Activated T-helper 2 cell treated with anti-CD3 and anti-CD28 coated beads, Interferon-gamma antibody, Interleukin-2, Interleukin-4, amounts not matched to agents 10 μg/mL and 5 μg/mL and 100 μg/mL, durations not matched to agents 14 hours and 24 hours and 36 hours (primary cell): ENCODE measurements at regions not wholly inside any gene's neighbourhood (a gene's known extent, or its start where the extent isn't known, plus 50 kb on each side); places are given as distances from the start of the nearest gene placed in this dataset.

Source experiments
- DNase-seq: peaks from one replicate; pipeline ENCODE4 v3.0.0; 2021; ENCODE audit warnings: low spot score
- H3K27ac Mint-ChIP-seq: one replicate; pipeline ENCODE4 v1.8.0; 2021; ENCODE audit warnings: mixed read lengths
- H3K27me3 Mint-ChIP-seq: one replicate; pipeline ENCODE4 v1.8.0; 2021; ENCODE audit warnings: low read depth, mixed read lengths
- H3K36me3 Mint-ChIP-seq: one replicate; pipeline ENCODE4 v1.8.0; 2021; ENCODE audit warnings: low read depth, mixed read lengths
- H3K4me1 Mint-ChIP-seq: one replicate; pipeline ENCODE4 v1.8.0; 2021; ENCODE audit warnings: low read depth, mixed read lengths
- H3K4me3 Mint-ChIP-seq: one replicate; pipeline ENCODE4 v1.8.0; 2021; ENCODE audit warnings: low read depth, mild to moderate bottlenecking, moderate library complexity, mixed read lengths
- H3K9me3 Mint-ChIP-seq: one replicate; pipeline ENCODE4 v1.8.0; 2021; ENCODE audit warnings: mixed read lengths
- intact Hi-C: fragments of 100-400 bp; cut with micrococcal nuclease; formaldehyde crosslinking; loops from one replicate; pipeline ENCODE4 v1.15.1; 2023

DNA sequence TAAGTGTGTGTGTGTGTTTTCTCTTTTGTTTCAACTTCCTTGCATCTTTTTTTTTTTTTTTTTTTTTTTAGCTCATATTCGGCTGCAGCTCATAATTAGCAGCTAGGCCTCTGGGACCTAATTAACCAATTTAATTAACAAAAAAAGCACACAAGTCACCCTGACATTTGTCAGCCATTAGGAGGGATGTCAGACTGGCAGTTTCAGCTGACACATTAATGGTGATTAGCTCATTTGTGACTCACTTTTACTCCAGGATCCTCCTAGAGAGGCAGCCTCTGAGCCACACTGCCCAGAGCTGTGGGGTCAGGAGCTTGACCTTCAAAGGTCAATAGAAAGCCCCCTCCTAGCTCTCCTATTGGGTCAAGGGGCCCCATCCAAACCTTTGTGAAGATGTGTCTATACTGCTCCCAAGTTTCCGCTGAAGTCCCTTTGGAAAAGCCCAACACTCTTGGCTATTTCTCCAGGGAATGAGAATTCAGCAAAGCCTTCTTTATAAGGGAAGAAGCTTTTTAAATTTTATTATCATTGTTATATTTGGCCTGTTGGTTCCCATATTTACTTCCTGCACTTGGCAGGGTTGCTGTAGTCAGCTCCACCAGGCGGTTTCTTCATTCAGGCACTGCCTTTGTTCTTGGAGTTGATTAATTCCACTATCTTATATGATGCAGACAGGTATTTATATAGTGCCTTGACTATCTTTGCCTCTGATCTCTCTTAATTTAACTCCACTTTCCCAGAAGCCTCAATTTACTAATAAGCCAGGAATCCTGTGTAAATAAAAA is 109.5 kb upstream of the HABP2 start:
- Mint-ChIP-seq H3K27me3 (no peaks in the 10 kb centered on the region), H3K4me1 (no peaks in the 10 kb centered on the region), H3K4me3 (no peak overlapping the region), H3K9me3 (no peaks in the 10 kb centered on the region), H3K27ac (no peak overlapping the region), H3K36me3 (no peaks in the 10 kb centered on the region)
- intact Hi-C loops, result no loop called here
- no peak for DNase-seq

DNA sequence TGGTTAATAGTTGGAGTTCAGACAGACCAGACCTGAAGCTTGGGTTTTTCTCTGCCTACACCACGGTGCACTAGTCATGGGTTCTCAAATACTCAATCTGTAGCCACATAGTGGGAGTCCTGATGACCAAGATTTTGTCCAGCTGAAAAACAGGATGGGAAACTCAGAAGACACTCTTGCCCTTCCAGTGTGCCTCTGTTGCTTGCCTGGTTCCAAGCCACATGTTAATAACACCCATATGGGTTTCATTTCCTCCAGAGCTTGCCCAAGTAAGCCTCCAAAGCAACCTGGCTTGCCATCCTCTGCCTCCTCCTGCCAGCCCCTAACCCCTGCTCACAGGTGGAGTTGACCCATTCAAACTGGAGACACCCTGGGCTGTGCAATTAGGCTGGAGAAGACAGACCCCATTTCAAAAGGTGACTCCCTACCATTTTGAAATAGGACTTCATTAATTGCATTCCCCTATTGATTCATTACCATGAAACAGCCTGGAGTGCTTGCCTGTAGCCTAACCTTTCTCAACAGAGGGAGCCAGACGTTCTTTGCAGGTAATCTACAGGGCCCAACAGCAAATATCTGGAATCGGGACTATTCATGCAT is 108.0 kb upstream of the HABP2 start:
- no peaks in the 10 kb centered on the region for H3K36me3 Mint-ChIP-seq
- no peak overlapping the region for H3K27ac Mint-ChIP-seq
- no peaks in the 10 kb centered on the region for H3K27me3 Mint-ChIP-seq
- intact Hi-C loops, result no loop called here
- no peaks in the 10 kb centered on the region for H3K9me3 Mint-ChIP-seq
- H3K4me3 Mint-ChIP-seq, result no peak overlapping the region
- no peak for DNase-seq
- no peaks in the 10 kb centered on the region for H3K4me1 Mint-ChIP-seq

DNA sequence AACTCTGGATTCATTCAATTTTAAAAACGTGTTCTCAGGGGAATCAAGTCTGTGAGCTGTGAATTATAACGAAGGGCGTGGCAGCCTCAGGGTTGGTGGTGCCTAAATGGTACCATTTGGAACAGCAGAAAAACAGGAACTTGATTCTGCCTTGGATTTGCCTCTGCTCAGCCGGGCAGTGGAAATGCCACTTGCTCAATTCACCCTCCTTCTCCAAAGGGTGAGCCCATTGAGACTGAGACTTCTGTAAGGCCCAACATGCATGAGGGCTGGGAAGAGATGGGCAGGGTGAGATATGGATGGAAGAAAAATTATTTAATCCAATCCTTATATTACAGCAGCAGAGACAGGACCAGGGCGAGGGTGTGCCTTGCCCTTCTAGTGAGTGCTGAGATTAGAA is 107.1 kb upstream of the HABP2 start:
- H3K9me3 Mint-ChIP-seq, result no peaks in the 10 kb centered on the region
- DNase-seq, result no peak
- H3K27me3 Mint-ChIP-seq, result no peaks in the 10 kb centered on the region
- no peaks in the 10 kb centered on the region for H3K36me3 Mint-ChIP-seq
- no peaks in the 10 kb centered on the region for H3K4me1 Mint-ChIP-seq
- intact Hi-C loops, result no loop called here
- no peak overlapping the region for H3K4me3 Mint-ChIP-seq
- H3K27ac Mint-ChIP-seq, result no peak overlapping the region

DNA sequence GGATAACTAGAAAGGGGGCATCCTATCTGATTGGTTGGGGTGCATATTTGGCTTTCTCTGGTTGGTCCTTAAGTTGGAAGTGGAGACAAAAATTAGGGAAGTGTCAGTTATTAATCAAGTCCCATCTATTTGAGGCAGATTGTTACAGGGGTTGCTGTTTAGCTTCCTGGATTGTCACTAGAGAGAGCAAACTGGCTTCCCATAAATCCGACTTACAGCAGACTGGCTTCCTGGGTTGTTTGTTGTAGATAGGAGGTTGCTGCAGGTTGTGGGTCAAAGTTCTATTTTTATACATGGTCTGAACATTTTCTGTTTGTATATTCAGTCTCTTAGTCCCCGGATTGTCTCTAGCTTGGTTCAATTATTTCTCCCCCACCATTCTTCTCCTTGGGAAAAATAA is 106.1 kb upstream of the HABP2 start:
- intact Hi-C loops, result no loop called here
- Mint-ChIP-seq H3K9me3 (no peaks in the 10 kb centered on the region), H3K27ac (no peak overlapping the region)

DNA sequence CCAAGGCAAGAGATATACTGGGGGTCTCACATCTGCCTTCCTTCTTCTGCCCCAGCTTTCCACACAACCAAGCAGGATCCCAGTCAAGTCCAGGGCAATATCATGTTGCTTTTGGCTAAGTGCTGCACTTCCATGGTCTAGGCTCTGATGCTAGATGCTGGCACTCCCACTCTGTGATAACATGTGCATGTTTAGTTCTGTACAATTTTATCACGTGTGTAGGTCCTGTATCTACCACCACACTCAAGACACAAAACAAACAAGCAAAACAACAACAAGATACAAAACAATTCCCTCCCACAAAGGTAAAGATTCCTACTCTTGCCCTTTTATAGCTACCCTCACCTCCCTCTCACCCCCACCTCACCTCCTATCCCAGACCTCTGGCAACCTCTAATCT is 105.6 kb upstream of the HABP2 start:
- Mint-ChIP-seq H3K27me3 (no peaks in the 10 kb centered on the region), H3K36me3 (no peaks in the 10 kb centered on the region), H3K27ac (no peak overlapping the region), H3K9me3 (no peaks in the 10 kb centered on the region), H3K4me1 (no peaks in the 10 kb centered on the region), H3K4me3 (no peak overlapping the region)
- intact Hi-C loops, result no loop called here
- DNase-seq, result no peak

More for the DNA sequence above, 106.1 kb upstream of the HABP2 start:
- Mint-ChIP-seq H3K4me1 (no peaks in the 10 kb centered on the region), H3K27me3 (no peaks in the 10 kb centered on the region), H3K4me3 (no peak overlapping the region), H3K36me3 (no peaks in the 10 kb centered on the region)
- no peak for DNase-seq

DNA sequence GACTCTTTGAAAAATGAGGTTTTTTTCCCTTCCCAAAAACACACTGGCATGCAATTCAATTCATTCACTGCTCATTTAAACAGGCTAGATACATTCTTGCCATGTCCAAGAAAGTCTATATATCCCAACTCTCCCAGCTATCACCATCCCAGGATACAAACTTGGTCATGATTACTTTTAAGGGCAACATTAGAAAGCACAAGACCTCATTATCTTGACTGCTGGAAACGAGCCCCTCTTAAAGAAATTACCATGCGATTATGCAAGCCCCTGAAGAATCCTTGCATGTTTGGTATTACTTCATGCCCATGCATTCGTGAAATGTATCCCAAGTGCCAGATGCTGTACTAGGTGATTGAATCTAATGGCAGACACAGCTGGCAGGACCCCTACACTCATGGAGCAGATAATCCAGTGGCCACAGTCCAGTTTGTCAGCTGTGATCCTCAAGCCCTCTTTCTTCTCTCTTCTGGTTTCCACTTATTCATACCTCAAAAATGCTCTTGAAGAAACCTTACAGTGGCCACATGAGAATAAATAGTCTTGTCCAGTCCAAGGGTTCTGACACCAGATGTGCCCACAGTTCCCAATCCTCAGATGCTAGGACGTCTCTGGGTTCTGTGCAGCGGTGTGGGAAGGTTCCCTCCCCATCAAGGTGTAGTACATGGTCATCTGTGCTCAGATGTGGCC is 103.7 kb upstream of the HABP2 start:
- Mint-ChIP-seq H3K27me3 (no peaks in the 10 kb centered on the region), H3K4me1 (no peaks in the 10 kb centered on the region), H3K9me3 (no peaks in the 10 kb centered on the region), H3K27ac (no peak overlapping the region), H3K4me3 (no peak overlapping the region), H3K36me3 (no peaks in the 10 kb centered on the region)
- no peak for DNase-seq
- intact Hi-C loops, result no loop called here

DNA sequence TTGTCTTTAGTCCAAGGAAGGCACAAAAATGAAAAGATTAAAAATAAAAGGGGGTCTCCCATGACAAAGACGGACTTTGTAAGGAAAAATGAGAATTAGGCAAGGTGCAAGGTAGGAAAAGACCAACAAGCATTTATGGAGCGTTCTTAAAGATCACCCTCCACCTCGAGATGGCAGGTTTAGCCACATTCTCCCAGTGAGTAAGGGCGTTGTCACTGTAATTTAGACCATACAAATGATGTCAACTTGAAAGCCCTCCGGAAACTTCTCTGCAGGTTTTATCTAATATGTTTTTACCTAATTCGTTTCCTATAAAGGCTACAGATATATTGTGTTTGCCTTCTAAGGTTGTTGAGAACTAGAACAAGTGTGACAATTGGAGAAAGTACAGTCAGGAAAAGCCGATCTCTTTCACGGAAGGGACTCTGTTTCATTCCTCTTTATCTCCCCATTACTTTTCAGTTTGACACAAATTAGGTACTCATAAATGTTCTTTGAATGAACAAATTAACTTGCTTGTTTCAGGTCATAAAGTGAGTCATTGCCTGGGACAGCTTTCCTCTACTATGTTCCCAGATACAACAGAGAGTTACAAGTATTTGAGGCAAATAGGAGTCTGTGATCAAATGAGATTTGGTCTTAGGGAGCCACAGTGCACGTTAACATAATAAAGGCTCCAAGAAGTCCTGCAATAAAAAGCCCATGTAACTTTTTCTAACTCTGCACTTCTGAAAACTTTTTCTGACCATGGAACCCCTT is 102.6 kb upstream of the HABP2 start:
- Mint-ChIP-seq H3K9me3 (no peaks in the 10 kb centered on the region), H3K4me1 (no peaks in the 10 kb centered on the region), H3K36me3 (no peaks in the 10 kb centered on the region), H3K27me3 (no peaks in the 10 kb centered on the region), H3K4me3 (no peak overlapping the region), H3K27ac (no peak overlapping the region)
- intact Hi-C loops, result no loop called here
- no peak for DNase-seq

DNA sequence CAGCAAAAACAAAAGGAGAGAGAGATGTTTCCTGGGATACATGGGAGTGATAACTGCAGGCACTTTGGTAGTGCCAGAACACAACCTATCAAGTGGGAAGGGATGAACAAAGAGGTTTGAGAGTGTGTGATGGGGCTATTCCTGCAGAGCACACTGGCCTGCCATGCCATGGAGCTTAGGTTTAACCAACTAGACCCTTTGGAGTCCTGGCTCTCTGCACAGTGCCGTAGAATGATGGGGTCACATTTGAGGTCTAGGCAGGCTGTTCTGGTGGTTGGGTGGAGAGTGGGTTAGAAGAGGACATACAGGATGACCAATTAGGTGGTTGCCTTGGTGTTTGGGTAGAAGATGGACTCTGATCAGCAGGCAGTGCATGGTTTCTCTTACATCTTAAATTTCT is 101.9 kb upstream of the HABP2 start:
- Mint-ChIP-seq H3K27me3 (no peaks in the 10 kb centered on the region), H3K27ac (no peak overlapping the region), H3K4me1 (no peaks in the 10 kb centered on the region), H3K4me3 (no peak overlapping the region), H3K9me3 (no peaks in the 10 kb centered on the region), H3K36me3 (no peaks in the 10 kb centered on the region)
- DNase-seq, result no peak
- intact Hi-C loops, result no loop called here

DNA sequence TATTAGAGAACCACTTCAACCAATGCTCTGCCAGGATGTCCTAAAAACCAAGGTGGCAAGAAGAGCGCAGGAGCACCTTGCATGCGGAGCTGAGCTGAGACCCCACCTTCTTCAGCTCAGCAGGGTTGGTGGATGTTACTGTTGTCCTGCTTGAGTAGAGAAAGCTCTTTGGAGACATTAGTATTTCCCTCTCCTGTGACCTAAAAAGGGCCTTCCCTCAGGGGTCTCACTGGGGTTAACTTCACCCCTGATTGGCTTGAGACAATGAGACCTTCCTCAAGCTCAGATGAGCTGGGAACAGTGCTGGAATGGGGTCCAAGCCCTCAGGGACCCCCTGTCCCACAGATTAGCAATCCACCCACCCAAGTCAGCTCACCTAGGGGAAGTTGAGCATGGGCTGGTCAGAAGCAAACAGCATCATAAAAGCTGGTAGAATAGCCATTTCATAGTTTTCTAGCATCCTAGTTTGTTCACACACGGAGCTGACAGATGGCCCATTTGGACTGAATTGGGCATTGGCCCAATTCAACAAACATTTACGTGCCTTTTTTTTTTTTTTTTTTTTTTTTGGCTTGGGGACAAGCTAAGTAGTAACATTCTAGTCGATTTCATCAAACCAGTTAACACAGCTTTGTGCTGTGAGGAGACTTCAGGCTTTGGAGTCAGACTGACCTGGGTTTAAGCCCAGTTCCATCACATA is 100.6 kb upstream of the HABP2 start:
- H3K27ac Mint-ChIP-seq, result no peak overlapping the region
- no peak overlapping the region for H3K4me3 Mint-ChIP-seq
- no peak for DNase-seq
- no peaks in the 10 kb centered on the region for H3K9me3 Mint-ChIP-seq
- H3K27me3 Mint-ChIP-seq, result no peaks in the 10 kb centered on the region
- no peaks in the 10 kb centered on the region for H3K36me3 Mint-ChIP-seq
- intact Hi-C loops, result no loop called here
- H3K4me1 Mint-ChIP-seq, result no peaks in the 10 kb centered on the region

DNA sequence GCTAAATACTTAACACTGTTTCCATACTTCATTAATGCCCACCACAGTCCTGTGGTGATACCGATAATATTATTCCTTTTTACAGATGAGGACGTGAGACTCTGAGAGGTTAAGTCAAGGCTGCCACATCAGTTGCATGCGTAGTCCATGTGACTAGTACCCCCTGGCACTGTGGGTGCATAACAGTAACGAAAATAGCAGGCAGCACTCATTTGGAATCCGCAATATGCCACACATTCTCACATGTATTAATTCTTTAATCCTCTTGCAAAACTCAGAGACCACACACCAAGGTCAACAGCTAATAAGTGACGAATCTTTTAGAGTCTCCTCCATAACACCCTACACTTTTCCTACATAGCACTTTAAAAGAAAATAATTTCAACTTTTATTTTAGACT is 99.5 kb upstream of the HABP2 start:
- Mint-ChIP-seq H3K4me3 (no peak overlapping the region), H3K27ac (no peak overlapping the region), H3K9me3 (no peaks in the 10 kb centered on the region), H3K4me1 (no peaks in the 10 kb centered on the region), H3K27me3 (no peaks in the 10 kb centered on the region), H3K36me3 (no peaks in the 10 kb centered on the region)
- intact Hi-C loops, result no loop called here
- DNase-seq, result no peak

DNA sequence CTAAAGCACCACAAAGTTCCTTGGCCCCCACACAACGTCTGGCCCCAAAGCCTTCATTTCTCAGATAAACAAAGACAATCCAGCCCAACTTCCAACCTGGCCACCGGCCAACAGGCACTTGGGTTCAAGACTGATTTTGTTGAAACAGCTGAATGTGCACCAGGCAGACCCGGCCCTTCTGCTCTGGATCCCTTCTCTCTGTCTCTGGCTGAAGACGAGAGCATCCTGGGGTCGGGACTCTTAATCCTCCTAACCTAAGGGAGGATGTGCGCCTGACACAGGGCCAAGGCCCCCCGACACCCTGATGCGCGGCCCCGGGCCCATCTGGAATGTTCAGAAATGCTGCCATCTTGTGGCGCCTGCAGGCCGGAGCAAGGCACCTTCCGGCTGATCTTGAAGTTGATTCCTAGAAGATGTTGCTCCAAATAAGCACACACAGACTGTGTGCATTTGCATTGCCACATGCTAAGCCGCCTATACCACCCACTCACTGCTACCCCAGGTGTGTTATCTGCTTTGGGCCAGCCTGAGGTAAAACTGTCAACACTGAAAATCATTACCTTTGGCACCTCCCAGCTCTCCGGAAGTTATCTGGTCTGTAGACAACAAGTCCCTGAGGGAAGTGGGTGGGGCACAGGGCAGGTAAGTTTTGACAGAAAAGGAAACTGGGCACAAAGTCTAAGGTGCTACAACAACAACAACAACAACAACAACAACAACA is 98.4 kb upstream of the HABP2 start:
- DNase-seq, result no peak
- H3K4me3 Mint-ChIP-seq, result no peak overlapping the region
- H3K9me3 Mint-ChIP-seq, result no peaks in the 10 kb centered on the region
- H3K4me1 Mint-ChIP-seq, result no peaks in the 10 kb centered on the region
- H3K27ac Mint-ChIP-seq, result no peak overlapping the region
- no peaks in the 10 kb centered on the region for H3K36me3 Mint-ChIP-seq
- intact Hi-C loops, result no loop called here
- H3K27me3 Mint-ChIP-seq, result peaks cover 3% of the 10 kb centered on the region

DNA sequence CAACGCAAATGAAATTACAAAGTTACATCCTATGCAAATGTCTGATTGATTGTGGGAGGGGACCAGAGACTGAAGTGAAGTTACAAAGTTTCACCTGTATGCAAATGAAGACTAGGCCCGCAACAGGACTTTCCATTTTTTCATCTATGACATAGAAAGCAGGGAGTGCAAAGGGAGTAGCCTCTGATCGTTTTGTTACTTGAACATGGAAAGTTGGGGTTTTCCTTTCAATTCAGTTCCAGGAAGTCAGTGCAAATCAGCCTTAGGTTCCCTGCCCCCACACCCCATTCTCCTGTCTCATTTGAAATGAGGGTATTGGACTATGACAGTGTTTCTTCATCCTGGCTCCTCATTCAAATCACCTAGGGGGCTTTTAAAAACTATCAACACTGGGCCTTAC is 96.9 kb upstream of the HABP2 start:
- no peak for DNase-seq
- intact Hi-C loops, result no loop called here
- Mint-ChIP-seq H3K4me1 (no peaks in the 10 kb centered on the region), H3K9me3 (no peaks in the 10 kb centered on the region), H3K27ac (no peak overlapping the region), H3K4me3 (no peak overlapping the region), H3K27me3 (peaks cover 8% of the 10 kb centered on the region), H3K36me3 (no peaks in the 10 kb centered on the region)
